ENCODE measurements at regions not wholly inside any gene's neighbourhood (a gene's known extent, or its start where the extent isn't known, plus 50 kb on each side); places are given as distances from the start of the nearest gene placed in this dataset.

DNA sequence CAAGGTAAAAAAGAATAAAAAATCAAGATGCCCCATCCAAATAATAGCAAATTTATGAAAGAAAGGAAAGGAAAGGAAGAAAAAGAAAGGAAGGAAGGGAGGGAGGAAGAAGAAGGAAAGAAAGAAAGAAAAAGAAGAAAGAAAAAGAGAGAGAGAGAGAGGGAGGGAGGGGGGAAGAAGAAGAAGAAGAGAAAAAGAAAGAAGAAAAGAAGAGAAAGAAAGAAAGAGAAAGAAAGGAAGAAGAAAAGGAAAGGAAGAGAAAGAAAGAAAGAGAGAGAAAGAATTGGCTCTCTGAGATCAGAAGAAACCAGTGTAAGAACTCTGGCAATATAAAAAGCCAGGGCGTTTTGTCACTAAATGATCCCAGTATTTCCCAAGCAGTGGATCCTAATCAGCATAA is 401.7 kb downstream of the EPHA7 start:
- DNase-seq (ENCODE audit: low spot score) = no peak
- Histone ChIP-seq H3K27ac (no peak overlapping the region), H3K4me3 (no peak overlapping the region)
- TF ChIP-seq, protein P1, sequence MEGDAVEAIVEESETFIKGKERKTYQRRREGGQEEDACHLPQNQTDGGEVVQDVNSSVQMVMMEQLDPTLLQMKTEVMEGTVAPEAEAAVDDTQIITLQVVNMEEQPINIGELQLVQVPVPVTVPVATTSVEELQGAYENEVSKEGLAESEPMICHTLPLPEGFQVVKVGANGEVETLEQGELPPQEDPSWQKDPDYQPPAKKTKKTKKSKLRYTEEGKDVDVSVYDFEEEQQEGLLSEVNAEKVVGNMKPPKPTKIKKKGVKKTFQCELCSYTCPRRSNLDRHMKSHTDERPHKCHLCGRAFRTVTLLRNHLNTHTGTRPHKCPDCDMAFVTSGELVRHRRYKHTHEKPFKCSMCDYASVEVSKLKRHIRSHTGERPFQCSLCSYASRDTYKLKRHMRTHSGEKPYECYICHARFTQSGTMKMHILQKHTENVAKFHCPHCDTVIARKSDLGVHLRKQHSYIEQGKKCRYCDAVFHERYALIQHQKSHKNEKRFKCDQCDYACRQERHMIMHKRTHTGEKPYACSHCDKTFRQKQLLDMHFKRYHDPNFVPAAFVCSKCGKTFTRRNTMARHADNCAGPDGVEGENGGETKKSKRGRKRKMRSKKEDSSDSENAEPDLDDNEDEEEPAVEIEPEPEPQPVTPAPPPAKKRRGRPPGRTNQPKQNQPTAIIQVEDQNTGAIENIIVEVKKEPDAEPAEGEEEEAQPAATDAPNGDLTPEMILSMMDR (IDR thresholded peaks at IDR 0.05) = no peak

DNA sequence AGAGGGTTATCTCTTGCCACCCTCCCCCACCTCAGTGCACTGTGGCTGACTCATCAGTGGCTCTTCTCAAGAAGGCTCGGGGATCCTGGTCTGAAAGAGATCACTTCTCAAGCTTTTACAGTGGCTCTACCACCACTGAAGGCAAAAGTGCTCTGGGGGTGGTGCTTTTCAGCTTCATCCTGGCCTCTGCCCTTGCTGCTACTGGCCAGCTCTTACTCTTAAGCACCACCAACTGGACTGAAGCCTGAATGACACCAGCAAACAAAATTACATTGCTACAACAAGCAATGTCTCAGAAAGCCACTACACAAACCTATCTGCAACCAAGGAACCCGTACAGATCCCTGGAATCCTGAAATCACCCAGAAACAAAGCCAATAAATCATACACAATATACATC is 402.1 kb downstream of the EPHA7 start:
- no peak overlapping the region for H3K27ac ChIP-seq
- H3K4me3 ChIP-seq = no peak overlapping the region
- DNase-seq (ENCODE audit: low spot score) = no peak
- TF ChIP-seq, protein P1 (IDR thresholded peaks at IDR 0.05) = no peak

DNA sequence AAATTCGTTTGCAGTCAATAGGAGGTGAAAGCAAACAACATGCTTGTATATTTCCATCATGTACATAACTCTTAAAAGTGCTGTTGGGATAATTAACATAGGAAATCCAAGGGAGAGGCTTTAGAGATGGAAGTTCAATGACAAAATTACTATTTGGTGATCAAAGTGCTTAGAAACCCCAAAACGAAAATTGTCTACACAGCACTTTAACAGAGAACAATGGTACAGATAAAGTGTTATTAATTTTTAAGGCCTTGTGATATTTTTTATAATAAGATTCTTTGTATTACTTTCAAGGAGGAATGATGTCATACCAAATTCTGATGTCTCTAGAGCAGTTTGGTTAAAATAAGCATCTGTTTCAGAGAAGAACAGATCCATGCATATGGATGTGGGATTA is 406.3 kb downstream of the EPHA7 start:
- TF ChIP-seq, protein P1 (IDR thresholded peaks at IDR 0.05) = no peak
- DNase-seq (ENCODE audit: low spot score) = no peak
- H3K4me3 ChIP-seq = no peak overlapping the region
- H3K27ac ChIP-seq = no peak overlapping the region

DNA sequence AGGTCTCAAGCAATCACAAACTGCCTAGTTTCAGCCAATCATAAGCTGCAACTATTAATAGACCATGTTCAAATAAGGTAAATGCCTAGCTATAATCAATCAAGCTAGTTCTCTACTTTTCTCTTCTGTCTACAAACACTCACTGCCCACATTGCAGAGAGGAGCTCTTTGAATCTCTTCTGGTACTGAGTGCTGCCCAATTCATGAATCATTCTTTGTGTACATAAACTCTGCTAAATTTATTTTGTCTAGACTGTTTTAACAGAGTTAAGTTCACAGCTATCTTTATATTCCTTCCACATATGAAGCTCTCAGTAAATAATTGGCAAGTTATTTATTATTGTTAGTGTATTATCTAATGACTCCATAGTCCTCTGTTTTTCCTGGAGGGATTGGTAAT is 411.0 kb downstream of the EPHA7 start:
- TF ChIP-seq, protein P1 (IDR thresholded peaks at IDR 0.05) = no peak
- no peak overlapping the region for H3K27ac ChIP-seq
- H3K4me3 ChIP-seq = no peak overlapping the region
- DNase-seq (ENCODE audit: low spot score) = no peak

DNA sequence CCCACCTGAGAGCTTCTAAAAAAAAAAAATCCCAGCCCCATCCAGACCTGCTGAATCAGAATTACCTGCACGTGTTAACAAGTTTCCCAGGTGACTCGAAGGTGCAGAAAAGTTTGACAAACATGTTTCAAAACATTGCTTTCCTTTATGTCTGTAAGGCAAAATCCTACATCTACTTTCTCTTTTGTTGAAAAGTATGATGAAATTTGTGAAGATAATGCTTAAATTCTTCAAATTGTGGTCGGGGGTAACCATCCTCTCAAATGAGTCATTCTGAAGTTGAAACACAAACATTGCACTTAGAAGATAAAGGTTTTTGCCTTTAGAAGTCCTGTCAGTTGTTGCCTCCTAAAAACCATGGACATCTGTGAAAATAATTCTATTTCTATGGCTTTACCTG is 429.7 kb downstream of the EPHA7 start:
- H3K4me3 ChIP-seq = no peak overlapping the region
- no peak for DNase-seq (ENCODE audit: low spot score)
- TF ChIP-seq, protein P1 (IDR thresholded peaks at IDR 0.05) = no peak
- no peak overlapping the region for H3K27ac ChIP-seq

DNA sequence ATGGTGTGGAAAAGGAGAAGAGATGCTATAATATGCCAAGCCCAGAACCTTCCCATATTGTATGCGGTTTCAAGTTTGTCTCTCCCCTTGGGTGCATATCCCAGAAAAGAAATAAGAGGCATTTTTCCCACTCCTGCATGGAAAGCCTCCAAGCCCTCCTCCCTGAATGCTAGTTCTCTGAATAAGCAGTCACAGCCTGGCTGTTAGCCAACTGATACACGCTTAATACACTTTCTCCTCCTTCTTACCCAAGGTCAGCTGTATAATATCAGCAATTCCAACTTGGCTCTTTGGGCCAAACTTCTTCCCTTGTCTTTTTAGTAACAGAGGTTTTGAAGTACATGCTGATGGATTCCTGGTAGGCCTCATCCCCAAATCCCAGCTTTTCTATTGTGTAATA is 440.1 kb downstream of the EPHA7 start:
- Histone ChIP-seq H3K4me3 (no peak overlapping the region), H3K27ac (no peak overlapping the region)
- no peak for DNase-seq (ENCODE audit: low spot score)
- TF ChIP-seq, protein P1 (IDR thresholded peaks at IDR 0.05) = no peak

DNA sequence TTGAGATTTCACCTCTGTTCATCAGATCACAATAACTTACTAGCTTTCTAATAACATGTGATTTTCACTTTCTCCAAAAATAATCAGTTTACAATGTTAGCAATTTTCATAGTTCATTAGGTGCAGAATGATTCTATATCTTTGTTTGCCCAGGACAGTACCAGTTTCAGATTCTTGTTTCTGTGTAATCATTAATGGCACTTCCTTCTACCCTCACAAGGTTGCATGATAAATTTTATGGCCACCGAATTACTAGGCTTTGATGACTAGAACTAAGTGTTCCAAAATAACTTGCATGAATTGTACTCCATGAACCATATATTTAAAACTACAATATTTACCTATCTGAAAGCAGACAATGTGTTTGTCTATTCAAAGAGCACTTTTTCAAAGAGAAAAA is 442.3 kb downstream of the EPHA7 start:
- H3K4me3 ChIP-seq = no peak overlapping the region
- TF ChIP-seq, protein P1 (IDR thresholded peaks at IDR 0.05) = no peak
- DNase-seq (ENCODE audit: low spot score) = no peak
- H3K27ac ChIP-seq = no peak overlapping the region
